ENCODE measurements at regions not wholly inside any gene's neighbourhood (a gene's known extent, or its start where the extent isn't known, plus 50 kb on each side); places are given as distances from the start of the nearest gene placed in this dataset.
"Not testable (repeated sequence)": the region's sequence is repeated elsewhere in the genome, so short reads cannot be mapped to it uniquely, and the experiment has no call there.

DNA sequence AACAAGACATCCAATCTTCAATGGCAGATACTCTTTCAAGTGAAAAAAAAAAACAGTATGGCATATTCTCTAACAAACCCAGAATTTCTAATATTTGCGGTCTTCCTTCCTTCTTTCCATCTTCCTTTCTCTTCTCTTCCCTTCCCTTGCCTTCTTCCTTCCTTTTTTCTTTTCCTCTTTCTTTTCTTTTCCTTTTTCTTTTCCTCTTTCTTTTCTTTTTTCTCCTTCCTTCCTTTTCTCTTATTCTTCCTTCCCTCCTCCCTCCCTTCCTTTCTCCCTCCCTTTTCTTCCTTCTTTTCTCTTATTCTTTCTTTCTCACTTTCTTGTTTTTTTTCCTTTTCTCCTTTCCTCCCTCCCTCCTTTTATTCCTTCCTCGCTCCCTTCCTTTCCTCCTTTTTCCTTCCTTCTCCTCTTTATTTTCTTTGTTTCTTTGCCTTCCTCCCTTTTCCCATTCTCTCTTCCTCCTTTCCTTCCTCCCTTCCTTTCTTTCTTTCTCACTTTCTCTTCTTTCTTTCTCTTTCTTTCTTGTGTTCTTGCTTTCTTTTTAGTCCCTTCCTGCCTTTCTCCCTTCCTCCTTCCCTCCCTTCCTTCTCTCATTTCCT lies 209.0 kb downstream of the ZNF92 start:
- TF ChIP-seq CTCF, POLR2A (IDR thresholded peaks at IDR 0.05): not testable (repeated sequence)

Measured in breast epithelium (tissue), 3 donors.